ENCODE measurements at regions not wholly inside any gene's neighbourhood (a gene's known extent, or its start where the extent isn't known, plus 50 kb on each side); places are given as distances from the start of the nearest gene placed in this dataset.
A peak's percentile ranks its signal among the peaks of the same experiment; 100 is the strongest.

GRCh38 chr11:109120341-109120740, 301.6 kb upstream of the C11orf87 start:
- Histone ChIP-seq H3K23ac (ENCODE audit: insufficient read length) (no peak overlapping the region), H3K79me1 (ENCODE audit: low read depth, low read length) (no peaks in the 10 kb centered on the region), H3K4ac (replicated peaks; ENCODE audit: insufficient read length, low read depth, low read length) (no peak overlapping the region), H2BK5ac (ENCODE audit: low read depth, low read length) (no peak overlapping the region), H4K20me1 (replicated peaks in 1 of 2; ENCODE audit: control insufficient read depth in 1 of 2, insufficient read depth in 2 of 2, low read length in 2 of 2) (no peaks in the 10 kb centered on the region), H2AK5ac (ENCODE audit: low read depth, low read length) (no peak overlapping the region), H4K91ac (replicated peaks; ENCODE audit: insufficient read length, low read length) (no peak overlapping the region), H3K36me3 (ENCODE audit: control insufficient read depth in 2 of 4, insufficient read depth in 4 of 4, low read length in 3 of 4) (no peaks in the 10 kb centered on the region), H4K5ac (ENCODE audit: insufficient read length, low read depth, low read length) (no peak overlapping the region), H3K4me3 (ENCODE audit: extremely low read depth in 1 of 4, insufficient read depth in 2 of 4, low read depth in 3 of 4, low read length in 4 of 4) (no peak overlapping the region), H3K27ac (ENCODE audit: low read depth, low read length) (no peak overlapping the region), H3K14ac (ENCODE audit: insufficient read length) (no peak overlapping the region), H2BK120ac (replicated peaks; ENCODE audit: low read depth, low read length) (no peak overlapping the region), H4K8ac (ENCODE audit: extremely low read depth, insufficient read depth, low read length) (no peak overlapping the region), H3K9ac (replicated peaks in 1 of 4; ENCODE audit: extremely low read depth in 1 of 4, low read depth in 3 of 4, low read length in 3 of 4) (no peak overlapping the region), H3K56ac (replicated peaks; ENCODE audit: insufficient read length, low read depth, low read length) (no peak overlapping the region), H3K18ac (ENCODE audit: extremely low read depth, low read length) (no peak overlapping the region), H3K23me2 (ENCODE audit: low read depth, low read length) (no peaks in the 10 kb centered on the region), H2BK15ac (ENCODE audit: low read length) (peak overlapping the region; percentile 53; the same call in 1 of the 2 replicates), H3K4me1 (replicated peaks in 1 of 4; ENCODE audit: control insufficient read depth in 3 of 4, insufficient read depth in 4 of 4, low read length in 3 of 4) (peaks cover 0 to 17% (median 13%) of the 10 kb centered on the region in 4 experiments; a peak in 4 of 7 replicates), H3K4me2 (ENCODE audit: insufficient read depth in 1 of 2, low read depth in 2 of 2, low read length in 2 of 2) (no peak overlapping the region; a peak in 1 of 4 replicates), H2AFZ (ENCODE audit: low read length) (no peak overlapping the region), H2BK12ac (ENCODE audit: low read depth, low read length) (no peak overlapping the region), H3K79me2 (ENCODE audit: control insufficient read depth in 1 of 2, insufficient read depth in 2 of 2, low read length in 2 of 2) (no peaks in the 10 kb centered on the region), H3K9me3 (ENCODE audit: insufficient read depth in 2 of 2, low read depth in 1 of 2, low read length in 1 of 2) (no peaks in the 10 kb centered on the region), H2BK20ac (ENCODE audit: low read length) (no peak overlapping the region), H3K27me3 (replicated peaks in 1 of 4; ENCODE audit: control insufficient read depth in 3 of 4, extremely low read depth in 1 of 4, insufficient read depth in 3 of 4, low read length in 3 of 4) (no peaks in the 10 kb centered on the region)
- no peak for DNase-seq (ENCODE audit: low read depth in 1 of 2, low spot score in 2 of 2)
- ChIA-PET CTCF (ENCODE audit: partially characterized antibody) (interaction anchor here (1.4 to 2.1 kb wide), 2 partner anchors 14 to 15 kb away, joined by 3 to 6 read pairs; no protein-coding TSS in a partner anchor), POLR2A (ENCODE audit: partially characterized antibody) (no interaction called here)
- 83% methylated on average over 3 of the region's 3 CpGs; no CpG with 5 or more reads in 1 of the 2 experiments for WGBS, 2 experiments (ENCODE audit: extremely low coverage in 1 of 2, insufficient coverage in 1 of 2, insufficient read length in 1 of 2, insufficient replicate concordance in 2 of 2, low coverage in 1 of 2, low lambda C conversion rate in 2 of 2, missing lambda C conversion rate in 1 of 2)
- FAIRE-seq: no peak
- TF ChIP-seq RNF2 (IDR thresholded peaks at IDR 0.05; ENCODE audit: borderline replicate concordance, low read depth, low read length, missing control alignments, poor library complexity, severe bottlenecking) (no peak), KDM5A (IDR thresholded peaks at IDR 0.05; ENCODE audit: low read length) (no peak), HDAC2 (IDR thresholded peaks at IDR 0.05; ENCODE audit: borderline replicate concordance in 1 of 2, low read depth in 2 of 2, low read length in 2 of 2) (no peak), SIX5 (IDR thresholded peaks at IDR 0.05; ENCODE audit: low read depth, low read length) (no peak), BRCA1 (IDR thresholded peaks at IDR 0.05; ENCODE audit: low read depth, low read length) (no peak), RFX5 (IDR thresholded peaks at IDR 0.05; ENCODE audit: borderline replicate concordance, low read depth, low read length) (no peak), SIRT6 (IDR thresholded peaks at IDR 0.05; ENCODE audit: low read length) (no peak), CBX5 (IDR thresholded peaks at IDR 0.05; ENCODE audit: low read depth, low read length) (no peak), HDAC6 (IDR thresholded peaks at IDR 0.05; ENCODE audit: low read depth, low read length) (no peak), POLR2A (IDR thresholded peaks at IDR 0.05; ENCODE audit: control extremely low read depth in 1 of 2, low read depth in 2 of 2, low read length in 2 of 2) (no peak), SP4 (IDR thresholded peaks at IDR 0.05; ENCODE audit: low read length) (no peak)
- TF ChIP-seq, protein P1, sequence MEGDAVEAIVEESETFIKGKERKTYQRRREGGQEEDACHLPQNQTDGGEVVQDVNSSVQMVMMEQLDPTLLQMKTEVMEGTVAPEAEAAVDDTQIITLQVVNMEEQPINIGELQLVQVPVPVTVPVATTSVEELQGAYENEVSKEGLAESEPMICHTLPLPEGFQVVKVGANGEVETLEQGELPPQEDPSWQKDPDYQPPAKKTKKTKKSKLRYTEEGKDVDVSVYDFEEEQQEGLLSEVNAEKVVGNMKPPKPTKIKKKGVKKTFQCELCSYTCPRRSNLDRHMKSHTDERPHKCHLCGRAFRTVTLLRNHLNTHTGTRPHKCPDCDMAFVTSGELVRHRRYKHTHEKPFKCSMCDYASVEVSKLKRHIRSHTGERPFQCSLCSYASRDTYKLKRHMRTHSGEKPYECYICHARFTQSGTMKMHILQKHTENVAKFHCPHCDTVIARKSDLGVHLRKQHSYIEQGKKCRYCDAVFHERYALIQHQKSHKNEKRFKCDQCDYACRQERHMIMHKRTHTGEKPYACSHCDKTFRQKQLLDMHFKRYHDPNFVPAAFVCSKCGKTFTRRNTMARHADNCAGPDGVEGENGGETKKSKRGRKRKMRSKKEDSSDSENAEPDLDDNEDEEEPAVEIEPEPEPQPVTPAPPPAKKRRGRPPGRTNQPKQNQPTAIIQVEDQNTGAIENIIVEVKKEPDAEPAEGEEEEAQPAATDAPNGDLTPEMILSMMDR (IDR thresholded peaks at IDR 0.05; ENCODE audit: control extremely low read depth in 1 of 3, insufficient read depth in 1 of 3, low read depth in 1 of 3, low read length in 3 of 3): no peak
